M059J (cell line): ENCODE measurements at regions not wholly inside any gene's neighbourhood (a gene's known extent, or its start where the extent isn't known, plus 50 kb on each side); places are given as distances from the start of the nearest gene placed in this dataset.

Experiments
- DNase-seq: peaks from one replicate; pipeline ENCODE4 v3.0.0-alpha.2; 2012; ENCODE audit warnings: low read depth

DNA sequence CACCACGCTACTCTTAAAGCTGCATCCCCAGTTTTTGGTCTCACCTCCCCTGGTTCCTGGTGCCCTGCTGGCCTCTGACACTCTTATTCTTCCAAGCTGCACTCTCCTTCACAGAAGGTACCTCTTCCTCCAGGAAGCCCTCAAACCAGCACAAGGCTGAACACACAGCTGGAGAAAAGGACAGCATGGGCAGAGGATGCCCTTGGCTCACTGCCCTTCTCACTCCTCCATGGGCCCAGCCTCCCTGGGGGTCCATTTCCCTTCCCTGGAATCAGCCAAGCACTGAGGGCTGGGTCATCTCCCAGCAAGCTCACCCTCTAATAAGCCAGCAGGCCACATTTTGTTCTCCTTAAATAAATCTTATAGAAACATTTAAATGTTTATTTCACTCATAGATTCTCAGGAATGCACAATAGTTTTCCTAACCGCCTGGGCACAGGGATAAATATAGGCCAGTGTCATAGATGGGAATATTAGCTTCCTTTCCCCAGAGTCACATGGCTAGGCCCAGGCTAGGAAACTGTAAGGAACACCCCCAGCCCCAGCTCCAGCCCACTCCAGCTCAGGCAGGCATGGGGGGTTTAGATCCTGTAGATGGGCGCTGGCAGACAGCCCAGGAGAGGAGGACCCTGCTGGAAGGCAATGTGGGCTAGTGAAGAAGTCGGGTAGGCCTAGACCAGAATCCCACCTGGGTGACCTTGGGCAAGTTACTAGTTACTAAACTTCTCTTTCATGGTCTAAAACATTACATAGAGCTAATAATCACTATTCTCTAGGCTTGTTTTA is 51.5 kb downstream of the IRAG1 start:
- DNase-seq, result no peak

DNA sequence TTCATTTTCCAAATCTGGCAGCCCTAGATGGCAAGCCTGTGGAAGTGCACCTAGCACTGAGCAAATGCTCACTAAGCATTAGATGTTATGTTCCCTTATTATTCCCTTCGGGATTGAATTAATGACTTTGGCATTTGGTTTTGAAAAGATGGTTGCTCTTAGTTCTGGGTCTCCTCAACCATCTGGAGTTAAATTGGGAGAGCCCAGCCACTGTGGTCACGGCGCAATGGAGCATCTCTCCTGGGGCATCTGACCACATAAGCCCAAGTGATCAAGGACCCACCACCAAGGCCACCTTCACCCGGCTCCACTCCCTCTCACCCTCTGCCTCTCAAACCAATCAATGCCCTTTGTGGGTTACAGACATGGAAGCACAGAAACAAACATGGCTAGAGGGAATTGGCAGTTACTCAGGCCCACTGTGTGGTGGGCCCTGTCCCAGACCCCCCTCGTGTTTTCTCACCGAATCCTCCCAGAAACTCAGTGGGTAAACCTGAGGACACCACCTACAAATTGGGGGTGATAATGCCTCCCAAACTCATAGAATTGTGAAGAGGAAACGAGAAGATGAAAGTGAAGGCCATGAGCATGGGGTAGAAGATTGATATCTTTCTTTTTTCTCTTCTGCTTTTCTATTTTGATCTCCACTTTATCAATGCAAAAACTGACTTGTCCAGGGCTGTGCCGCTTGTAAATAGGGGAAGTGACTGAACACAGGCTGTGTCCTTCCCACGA is 52.2 kb downstream of the IRAG1 start:
- no peak for DNase-seq

DNA sequence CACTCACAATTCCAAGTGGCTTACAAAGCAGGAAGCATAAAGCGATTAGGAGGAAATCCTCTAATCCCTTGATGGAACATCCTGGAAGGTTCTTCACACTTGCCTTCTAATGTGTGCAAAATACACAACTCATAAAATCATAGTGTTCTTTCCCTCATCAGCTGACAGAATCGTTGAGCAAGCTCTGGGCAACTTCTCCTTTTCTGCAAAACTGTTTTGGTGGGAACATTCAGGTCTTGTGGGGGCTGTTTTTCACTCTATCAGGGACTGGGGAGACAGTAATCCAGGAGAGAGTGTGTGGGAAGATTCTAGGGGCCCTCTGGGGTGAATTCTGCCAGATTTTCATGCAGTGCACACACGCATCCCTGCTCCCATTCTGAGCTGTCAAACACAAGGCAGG is 53.2 kb downstream of the IRAG1 start:
- DNase-seq, result no peak

DNA sequence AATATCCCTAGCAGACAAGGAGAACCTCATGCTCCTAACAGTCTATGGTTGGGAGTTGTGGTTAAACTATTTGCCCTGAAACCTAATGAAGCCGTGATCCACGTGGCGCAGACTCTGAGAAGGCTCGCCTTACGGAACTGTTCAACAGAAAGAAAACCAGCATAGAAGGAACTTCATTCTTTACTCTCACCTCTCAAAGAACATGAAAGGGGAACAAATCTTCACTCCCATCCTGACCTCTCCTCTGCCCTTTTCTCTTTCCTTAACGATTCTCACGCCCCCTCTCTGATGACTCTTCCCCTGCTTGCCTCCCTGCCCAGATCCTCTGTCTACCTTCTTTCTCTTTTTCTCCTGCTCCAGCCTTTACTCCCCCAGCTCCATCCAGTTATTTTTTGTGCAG is 54.2 kb downstream of the IRAG1 start:
- DNase-seq, result no peak

DNA sequence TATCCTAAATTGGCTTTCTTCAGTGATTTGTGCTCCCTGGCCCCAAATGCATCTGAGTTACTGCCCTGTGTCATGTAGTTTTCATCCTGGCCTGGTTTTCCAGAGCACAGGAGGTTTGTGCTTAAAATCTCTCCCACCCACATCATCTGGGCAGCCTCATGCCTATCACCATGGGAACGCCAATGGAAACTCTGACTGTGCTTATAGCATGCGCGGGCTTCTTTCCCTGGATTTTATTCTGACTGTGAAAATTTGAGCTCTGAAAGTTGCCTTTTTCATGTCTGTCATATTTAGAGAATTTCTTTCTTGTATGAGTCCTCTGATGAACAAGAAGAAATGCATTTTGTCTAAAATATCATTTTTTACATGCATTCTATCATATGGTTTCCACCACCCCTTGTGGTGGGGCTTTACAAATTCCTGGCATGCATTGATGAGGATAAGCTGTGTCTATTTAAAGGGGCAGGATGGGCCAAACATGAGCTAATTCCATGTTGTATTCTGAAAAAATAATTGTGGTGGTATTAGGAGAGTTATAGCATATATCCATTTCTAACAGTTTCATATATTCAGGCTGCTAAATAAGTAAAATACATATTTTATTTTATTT is 55.1 kb downstream of the IRAG1 start:
- DNase-seq, result no peak

DNA sequence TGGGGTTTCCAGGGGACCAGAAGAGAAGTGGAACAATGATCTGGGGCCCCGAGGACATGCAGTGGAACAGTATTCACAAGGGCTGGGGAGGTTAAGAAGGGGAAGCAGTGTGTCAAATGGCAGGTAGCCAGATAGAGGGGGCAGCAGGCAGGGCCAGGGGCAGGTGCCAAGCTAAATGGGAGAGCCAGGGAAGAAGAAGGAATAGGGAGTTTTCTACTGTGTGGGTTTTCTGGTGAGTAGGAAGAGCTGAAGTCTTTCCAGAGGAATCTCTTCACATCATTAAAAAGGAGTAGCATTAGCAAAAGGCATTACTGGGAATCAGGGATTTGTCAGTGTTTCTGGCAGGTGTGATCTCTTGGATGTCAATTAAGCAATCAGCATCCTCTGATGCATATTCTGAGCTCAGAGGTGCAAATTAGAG is 55.8 kb downstream of the IRAG1 start:
- DNase-seq, result no peak

DNA sequence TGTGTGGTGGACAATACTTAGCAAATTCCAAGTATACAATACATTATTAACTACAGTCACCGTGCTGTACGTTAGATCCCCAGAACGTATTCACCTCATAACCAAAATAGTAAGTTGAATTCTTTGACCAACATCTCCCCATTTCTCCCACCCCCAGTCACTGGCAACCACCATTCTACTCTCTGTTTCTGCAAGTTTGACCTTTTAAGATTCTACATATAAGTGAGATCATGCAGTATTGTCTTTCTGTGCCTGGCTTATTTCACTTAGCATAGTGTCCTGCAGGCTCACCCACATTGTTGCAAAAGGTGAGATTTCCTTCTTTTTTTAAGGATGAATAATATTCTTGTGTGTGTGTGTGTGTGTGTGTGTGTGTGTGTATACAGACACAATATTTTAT is 59.1 kb downstream of the IRAG1 start:
- no peak for DNase-seq

DNA sequence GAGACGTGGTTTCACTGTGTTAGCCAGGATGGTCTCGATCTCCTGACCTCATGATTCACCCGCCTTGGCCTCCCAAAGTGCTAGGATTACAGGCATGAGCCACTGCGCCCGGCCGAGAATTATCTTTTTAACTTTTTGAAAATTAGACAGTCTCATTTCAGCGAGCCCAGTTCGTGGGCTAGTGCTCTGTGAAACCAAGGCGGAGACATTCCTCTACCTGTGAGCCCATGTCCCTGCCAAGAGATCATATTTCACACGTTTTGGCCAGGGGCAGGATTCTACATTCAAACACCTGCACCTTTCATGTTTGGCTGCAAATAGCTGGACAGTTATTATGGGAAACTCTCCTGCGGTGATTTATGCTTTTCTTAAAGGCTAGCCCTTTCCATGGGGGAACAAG is 60.3 kb downstream of the IRAG1 start:
- DNase-seq, result no peak

DNA sequence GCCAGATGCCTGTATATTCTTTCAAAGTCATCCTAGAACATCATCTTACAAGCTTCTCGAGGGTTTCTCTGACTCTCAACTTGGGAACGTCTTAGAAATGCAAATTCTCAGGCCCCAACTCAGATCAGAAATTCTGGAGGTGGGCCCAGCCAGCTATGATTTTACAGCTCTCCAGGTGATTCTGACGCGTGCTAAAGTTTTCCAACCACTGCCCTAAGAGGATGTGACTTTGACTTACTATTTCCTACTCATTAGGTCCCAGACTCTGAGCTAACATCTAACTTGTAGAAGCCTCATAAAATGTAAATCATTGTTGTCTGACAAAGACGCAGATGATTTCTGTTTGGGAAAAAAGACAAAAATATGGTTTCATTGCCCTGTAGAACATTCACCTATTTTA is 61.1 kb downstream of the IRAG1 start:
- DNase-seq, result no peak

DNA sequence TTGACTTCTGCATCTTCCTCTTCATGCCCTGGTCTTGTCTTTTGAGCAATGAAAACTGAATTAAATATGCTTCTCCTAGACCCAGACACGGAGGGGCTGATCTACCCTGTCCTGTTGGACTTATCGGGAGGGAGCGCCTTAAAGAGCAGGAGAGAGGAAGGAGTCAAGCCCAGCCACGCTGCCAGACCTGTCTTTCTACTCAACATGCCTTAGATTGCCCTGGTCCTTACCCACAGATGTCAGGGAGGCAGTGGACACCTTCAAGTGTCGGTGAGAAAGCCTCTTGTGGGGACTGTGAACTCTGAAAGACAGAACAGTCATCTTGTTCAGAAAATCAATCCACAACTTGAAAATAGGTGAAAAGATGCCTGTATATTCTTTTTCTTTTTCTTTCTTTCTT is 61.8 kb downstream of the IRAG1 start:
- no peak for DNase-seq

DNA sequence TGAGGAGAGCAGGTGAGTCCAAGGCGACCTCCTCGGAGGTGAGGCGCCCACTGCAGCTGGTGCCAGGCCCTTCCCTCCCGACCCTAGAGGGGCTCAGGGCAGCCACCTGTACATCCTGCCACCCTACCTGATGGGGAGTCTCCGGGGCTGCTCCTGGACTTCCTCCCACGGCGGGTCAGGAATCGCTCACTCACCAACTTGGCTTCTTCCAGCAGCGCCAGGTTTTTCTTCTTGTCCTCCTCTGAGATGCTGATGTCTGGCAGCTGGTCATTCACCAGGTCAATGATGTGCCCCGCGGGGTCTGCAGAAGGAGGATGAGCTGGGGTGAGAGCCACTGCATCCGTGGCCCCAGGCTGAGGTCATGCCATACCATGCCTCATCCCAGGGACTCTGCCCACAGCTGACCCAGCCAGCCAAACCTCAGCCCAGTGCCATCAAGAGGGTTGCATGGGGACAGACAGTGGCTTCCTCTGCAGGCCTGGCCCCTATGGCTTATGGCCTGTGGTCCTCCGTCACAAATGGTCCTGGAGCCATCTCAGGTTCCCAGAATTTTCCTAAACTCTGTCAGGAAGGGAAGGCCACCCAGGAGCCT is 61.0 kb upstream of the LYVE1 start:
- DNase-seq, result no peak

DNA sequence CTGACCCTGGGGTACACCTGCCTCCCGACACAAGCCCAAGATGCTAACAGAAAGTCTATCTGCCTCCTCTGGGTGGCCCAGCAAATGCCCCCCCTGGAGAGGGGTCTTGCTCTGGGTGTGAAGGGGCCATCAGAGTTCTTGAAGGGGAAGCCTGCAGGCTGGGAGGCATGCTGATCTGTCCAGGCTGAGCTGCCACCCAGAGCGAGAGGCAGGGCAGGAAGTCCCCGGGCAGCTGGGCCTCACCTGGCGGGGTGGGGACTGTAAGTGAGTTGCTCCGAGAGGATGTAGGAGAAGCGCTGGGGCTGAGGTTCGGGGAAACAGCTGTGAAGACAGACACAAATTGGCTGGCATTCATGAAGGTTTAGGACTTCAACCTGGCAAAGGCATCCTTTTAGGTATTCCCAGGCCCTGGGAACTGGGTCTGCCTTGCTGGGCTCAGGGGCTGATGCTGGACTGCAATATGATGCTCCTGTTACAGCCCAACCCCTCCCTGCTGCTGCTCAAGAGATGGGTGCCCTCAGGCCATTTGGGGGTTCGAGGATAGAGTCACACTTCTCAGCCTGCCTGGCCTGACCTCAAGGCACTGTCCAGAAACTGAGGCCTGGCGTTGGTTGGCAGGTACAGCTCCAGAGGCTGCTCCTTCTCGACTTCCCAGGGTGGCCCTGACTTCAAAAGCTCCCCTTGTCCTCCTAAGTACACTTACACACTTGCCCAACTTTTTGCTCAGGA is 60.2 kb upstream of the LYVE1 start:
- no peak for DNase-seq

DNA sequence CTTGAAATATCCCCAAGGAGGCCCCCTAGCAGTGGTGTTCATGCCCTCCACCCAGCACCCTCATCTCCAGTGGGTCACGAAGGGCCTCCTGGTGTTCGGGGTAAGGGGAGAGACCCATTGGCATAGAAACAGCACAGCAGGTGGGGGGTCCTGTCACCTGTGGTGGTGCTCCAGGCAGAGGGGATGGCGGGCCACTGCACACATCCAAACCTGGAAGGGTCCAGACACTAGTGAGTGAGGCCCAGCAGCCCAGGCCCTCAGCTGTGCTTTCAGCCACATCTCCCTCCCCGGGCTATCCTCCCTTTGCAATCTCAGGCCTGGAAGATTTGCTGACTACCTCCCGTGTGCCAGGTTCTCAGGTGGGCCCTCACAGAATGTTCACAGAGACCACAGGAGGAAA is 59.4 kb upstream of the LYVE1 start:
- no peak for DNase-seq

DNA sequence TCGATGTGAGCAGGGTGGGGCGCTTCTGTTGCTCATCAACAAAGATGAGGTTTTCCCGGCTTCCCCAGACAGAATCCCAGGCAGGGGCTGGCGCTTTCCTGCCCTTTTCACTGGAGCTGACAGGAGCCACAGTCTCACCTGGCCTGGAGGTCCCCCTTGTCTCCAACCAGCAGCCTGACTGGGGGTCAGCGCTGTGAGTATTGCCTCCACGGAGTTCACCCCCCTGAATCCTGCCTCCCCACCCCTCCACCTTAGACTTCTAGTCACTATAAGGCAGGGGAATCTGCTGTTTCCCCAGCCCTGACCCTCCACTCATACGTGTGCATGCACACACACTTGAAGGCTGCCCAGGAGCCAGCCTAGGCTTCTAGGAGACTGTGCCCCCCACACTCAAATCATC is 58.8 kb upstream of the LYVE1 start:
- no peak for DNase-seq

DNA sequence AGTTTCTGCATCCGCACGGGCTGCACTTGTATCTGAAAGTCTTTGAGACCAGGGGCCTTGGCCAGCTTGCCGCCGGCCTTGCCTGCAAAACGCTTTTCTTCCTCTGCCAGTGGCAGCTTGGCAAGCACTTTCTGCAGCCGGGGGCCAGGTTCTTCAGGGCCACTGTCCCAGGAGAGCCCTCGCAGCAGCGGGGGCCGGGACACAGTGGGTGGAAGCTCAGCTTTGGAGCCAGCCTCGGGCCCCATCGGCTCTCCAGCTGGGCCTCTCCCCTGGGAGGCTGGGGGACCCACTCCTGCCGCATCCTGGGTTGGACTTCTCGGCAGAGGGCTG is 57.5 kb upstream of the LYVE1 start:
- DNase-seq, result no peak

DNA sequence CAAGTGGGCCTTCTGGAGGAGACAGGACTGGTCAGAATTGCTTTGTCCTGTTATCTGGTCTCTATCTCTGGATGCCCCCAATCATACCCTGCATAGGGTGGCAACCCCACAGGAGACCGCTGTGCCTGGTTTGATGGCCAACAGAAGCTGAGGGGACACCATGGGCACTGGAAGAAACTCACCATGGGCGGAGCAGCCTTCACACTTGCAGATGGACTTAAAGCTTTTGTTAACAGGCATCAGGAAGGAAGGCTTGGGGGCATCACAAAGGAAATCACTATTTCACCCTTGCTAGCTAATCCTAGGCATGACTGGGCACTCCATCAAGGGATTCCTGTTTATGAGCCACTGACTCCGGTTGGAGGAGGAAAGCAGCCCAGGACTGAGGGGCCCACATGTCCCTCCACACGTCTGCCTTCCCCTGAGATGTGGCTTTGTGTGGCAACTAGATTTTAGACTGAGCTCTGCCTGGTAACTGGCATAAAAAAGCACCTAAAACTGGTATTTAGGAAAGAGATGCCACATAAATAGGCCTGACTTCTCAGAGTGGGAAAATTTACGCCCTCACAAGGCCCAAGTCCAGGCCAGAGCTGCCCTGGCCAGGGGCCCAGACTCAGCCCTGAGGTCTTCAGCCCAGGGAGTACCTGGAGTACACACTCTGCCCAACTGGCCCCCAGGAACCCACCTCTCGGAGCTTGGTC is 57.0 kb upstream of the LYVE1 start:
- no peak for DNase-seq

DNA sequence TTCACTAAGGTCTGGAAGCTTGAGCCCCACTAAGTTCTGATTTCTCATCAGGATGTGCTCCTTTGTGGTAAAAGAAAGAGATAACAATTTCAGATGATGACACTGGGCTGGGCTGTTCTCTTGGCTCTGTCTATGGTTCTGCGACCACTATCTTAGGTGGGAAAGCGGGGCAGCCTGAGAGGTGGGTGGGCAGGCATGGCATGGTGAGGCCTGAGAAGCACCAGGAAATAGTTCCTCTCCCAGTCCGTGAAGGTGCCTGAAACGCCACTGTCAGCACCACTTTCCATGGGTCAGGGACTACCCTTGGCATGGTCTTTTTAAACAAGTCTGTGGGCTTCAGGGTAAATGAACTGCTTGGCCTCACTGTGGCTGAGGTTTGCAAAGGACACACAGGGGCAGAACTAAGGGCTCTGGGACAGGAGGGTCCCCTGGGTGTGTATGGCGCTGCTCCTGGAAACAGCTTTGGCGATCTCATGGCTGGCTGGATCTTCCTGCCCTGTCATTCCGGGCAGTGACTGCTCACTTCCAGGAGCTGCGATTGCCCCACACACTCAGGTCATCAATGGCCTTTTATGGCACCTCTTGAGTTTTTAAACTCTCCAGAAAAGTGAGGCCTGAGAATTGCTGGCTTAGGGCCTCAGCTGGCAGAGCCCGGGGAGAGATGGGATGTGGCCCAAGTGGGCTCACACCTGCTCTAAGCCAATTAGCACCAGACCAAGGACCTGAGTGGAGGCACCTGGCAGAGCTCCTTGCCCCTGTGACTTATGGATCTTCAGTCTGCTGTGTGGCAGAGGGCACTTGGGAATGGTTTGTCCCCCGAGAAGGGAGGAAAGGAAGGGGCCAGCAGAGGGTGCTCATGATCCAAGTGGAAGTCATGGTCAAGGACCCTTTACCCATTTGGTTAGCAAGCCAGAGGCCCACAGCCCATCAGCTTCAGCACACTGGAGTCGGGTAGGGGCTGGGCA is 55.6 kb upstream of the LYVE1 start:
- peak; percentile 47 for DNase-seq

DNA sequence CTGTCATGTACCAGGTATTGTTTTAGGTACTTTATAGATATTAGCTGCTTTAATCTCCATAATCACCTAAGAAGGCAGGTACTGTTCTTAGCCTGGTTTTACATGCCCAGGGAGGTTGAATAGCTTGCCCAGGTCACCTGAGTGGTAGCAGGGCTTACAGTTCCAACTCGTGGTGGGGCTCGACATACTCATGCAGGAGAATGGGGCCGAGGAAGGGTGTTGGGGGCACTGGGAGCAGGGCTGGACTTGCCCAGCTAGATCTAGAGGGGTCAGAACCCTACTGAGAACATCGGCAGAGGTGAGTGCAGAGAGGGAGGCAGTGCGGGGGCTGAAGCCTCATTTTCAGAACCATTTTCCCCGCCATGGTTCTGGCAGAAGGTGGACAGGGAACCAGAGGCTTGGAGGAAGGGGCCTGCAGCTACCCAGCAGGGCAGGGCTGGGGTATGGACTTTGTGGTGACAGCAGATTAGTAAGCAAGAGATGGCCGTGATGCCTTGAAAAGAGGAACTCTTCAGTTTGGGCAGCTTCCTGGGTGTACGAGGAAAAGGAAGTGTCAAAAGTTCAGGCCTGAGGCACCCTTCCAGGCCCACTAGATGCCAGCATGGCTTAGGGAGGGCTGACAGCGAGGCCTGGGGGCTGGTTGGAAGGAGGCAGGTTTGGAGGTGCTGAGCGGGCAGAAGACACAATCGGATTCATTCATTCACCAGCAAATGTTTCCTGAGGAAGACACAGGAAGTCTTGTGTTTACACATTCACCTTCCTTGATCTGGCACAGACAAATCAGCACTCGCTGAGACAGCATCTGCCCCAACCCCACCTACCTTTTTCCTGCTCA is 54.7 kb upstream of the LYVE1 start:
- DNase-seq, result no peak

DNA sequence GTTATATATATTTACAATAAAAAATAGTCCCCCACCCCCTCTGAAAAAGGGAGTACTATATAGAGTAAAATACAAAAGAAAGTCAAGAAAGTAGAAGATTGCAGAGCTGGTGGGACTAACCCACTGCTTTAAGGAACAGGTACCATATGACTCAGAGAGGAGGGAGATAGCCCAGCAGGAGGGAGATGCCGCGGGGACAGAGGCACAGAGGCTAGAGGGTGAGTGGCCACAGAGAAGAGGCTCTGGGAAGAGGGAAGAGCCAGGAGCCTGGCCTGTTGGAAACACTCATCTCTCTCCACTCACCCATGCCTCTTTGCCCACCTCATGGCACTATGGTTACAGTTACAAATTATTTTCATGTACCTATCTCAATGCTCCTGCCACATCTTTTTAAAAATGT is 53.6 kb upstream of the LYVE1 start:
- DNase-seq, result no peak
